K562 (cell line): ENCODE measurements at regions not wholly inside any gene's neighbourhood (a gene's known extent, or its start where the extent isn't known, plus 50 kb on each side); places are given as distances from the start of the nearest gene placed in this dataset.

Experiments used
- ATAC-seq: fragments of 200-7000 bp; cut with Tn5 transposase; 3 replicates; pipeline ENCODE4 v1.9.1; 2020; ENCODE audit warnings: moderate library complexity
- BruUV-seq: library from RNA; stranded (reverse); fragments of 400-500 nt; replicated peaks from 2 replicates; lab custom pipeline; 2021; lab: Mats Ljungman, UMichigan
- CTCF ChIA-PET: fragments of 300-600 bp; formaldehyde crosslinking; extraction: SDS; loops from one replicate; lab custom pipeline; 2021; ENCODE audit warnings: low intra/inter-chr PET ratio; lab: Yijun Ruan, JAX
- POLR2A ChIA-PET: fragments of 300-600, 350-650 bp; sonication (Branson Sonifier 250); formaldehyde crosslinking; extraction: SDS; loops from one replicate; lab custom pipeline; 2021; ENCODE audit warnings: antibody characterized with exemption, inconsistent platforms; lab: Yijun Ruan, JAX
- DNase-seq, 4 experiments: peaks; one replicate each; pipeline versions ENCODE4 v3.0.0 to v3.0.0-alpha.2; 2011 to 2018; ENCODE audit warnings: low spot score in 3 of 4, mixed read lengths in 3 of 4; ENCODE audit errors: extremely low read depth in 1 of 4
- FAIRE-seq: peaks from 2 replicates; lab custom pipeline; 2011; peaks lifted over from hg19 to GRCh38; lab: Jason Lieb, UNC
- H2AFZ ChIP-seq: 2 replicates; pipeline ENCODE4 v1.6.0; 2011; ENCODE audit warnings: low read depth, low read length, control low read depth, inconsistent platforms
- H3K27ac ChIP-seq: fragments of 200-600 bp; 3 replicates; pipeline ENCODE4 v1.8.0; 2011; ENCODE audit warnings: low read depth, mild to moderate bottlenecking, control low read depth, inconsistent platforms, low read length, moderate library complexity, mixed read lengths; ENCODE audit errors: extremely low read depth
- H3K27me3 ChIP-seq, 2 experiments: fragments of 300-600 bp in 1 of 2; 2 replicates in 1 of 2; 3 replicates in 1 of 2; pipeline versions ENCODE4 v1.6.0 to v1.8.0; 2011; ENCODE audit warnings: inconsistent platforms in 2 of 2, low read length in 2 of 2, mild to moderate bottlenecking in 1 of 2, mixed read lengths in 1 of 2, moderate library complexity in 1 of 2; ENCODE audit not compliant: control insufficient read depth in 2 of 2, insufficient read depth in 2 of 2
- H3K36me3 ChIP-seq: fragments of 300-600 bp; 3 replicates; pipeline ENCODE4 v1.8.0; 2011; ENCODE audit warnings: mild to moderate bottlenecking, low read length, inconsistent platforms; ENCODE audit not compliant: control insufficient read depth, insufficient read depth
- H3K4me1 ChIP-seq, 2 experiments: fragments of 200-600 bp in 1 of 2; replicated peaks in 1 of 2; 2 replicates in 1 of 2; 3 replicates in 1 of 2; pipeline versions ENCODE4 v1.5.1 to v1.8.0; 2011; ENCODE audit warnings: inconsistent platforms in 2 of 2, low read length in 2 of 2, mild to moderate bottlenecking in 1 of 2, mixed read lengths in 1 of 2, moderate library complexity in 1 of 2; ENCODE audit not compliant: control insufficient read depth in 2 of 2, insufficient read depth in 2 of 2
- H3K4me2 ChIP-seq: 2 replicates; pipeline ENCODE4 v1.6.1; 2011; ENCODE audit warnings: low read length, control low read depth, inconsistent platforms, mixed read lengths; ENCODE audit not compliant: insufficient read depth
- H3K4me3 ChIP-seq: fragments of 200-600 bp; sonication (generic), shearing (Covaris generic); 2 replicates; pipeline ENCODE4 v1.5.1; 2016; ENCODE audit warnings: control low read depth, inconsistent platforms
- H3K79me2 ChIP-seq: fragments of 200-600 bp; 3 replicates; pipeline ENCODE4 v1.8.0; 2011; ENCODE audit warnings: low read length, inconsistent platforms; ENCODE audit not compliant: control insufficient read depth, insufficient read depth
- H3K9ac ChIP-seq, 2 experiments: 2 replicates each; pipeline versions ENCODE4 v1.6.0 to v1.6.1; 2011; ENCODE audit warnings: low read depth in 2 of 2, low read length in 2 of 2, control low read depth in 1 of 2, inconsistent platforms in 1 of 2, mild to moderate bottlenecking in 1 of 2, mixed read lengths in 1 of 2; ENCODE audit not compliant: insufficient read depth in 1 of 2
- H3K9me1 ChIP-seq: one replicate; pipeline ENCODE4 v1.6.0; 2011; ENCODE audit warnings: inconsistent platforms, mild to moderate bottlenecking, low read length, moderate library complexity; ENCODE audit not compliant: control insufficient read depth, insufficient read depth
- H3K9me3 ChIP-seq: replicated peaks from 2 replicates; pipeline ENCODE4 v1.5.1; 2011; ENCODE audit warnings: low read depth, low read length, inconsistent platforms; ENCODE audit not compliant: control insufficient read depth, insufficient read depth
- H4K20me1 ChIP-seq: replicated peaks from 2 replicates; pipeline ENCODE4 v1.6.1; 2011; ENCODE audit warnings: low read length, inconsistent platforms, mixed read lengths; ENCODE audit not compliant: control insufficient read depth, insufficient read depth
- CTBP1 ChIP-seq: fragments of 450-650 bp; IDR thresholded peaks from 2 replicates; pipeline ENCODE4 v1.6.1; 2016; ENCODE audit warnings: borderline replicate concordance
- DPF2 ChIP-seq: fragments of 450-650 bp; IDR thresholded peaks from 2 replicates; pipeline ENCODE4 v1.6.1; 2016
- EP300 ChIP-seq: IDR thresholded peaks from 2 replicates; pipeline ENCODE4 v1.6.1; 2012; ENCODE audit warnings: low read length, improper control_type of control experiment
- EP400 ChIP-seq: fragments of 450-650 bp; IDR thresholded peaks from 2 replicates; pipeline ENCODE4 v1.6.1; 2017; ENCODE audit warnings: antibody characterized with exemption, mild to moderate bottlenecking, moderate library complexity
- FOXJ2 ChIP-seq: fragments of 200-800 bp; sonication (Bioruptor generic); IDR thresholded peaks from 2 replicates; pipeline ENCODE4 v1.6.1; 2016; ENCODE audit warnings: missing genetic modification characterization, missing compliant biosample characterization
- HDAC3 ChIP-seq: fragments of 450-650 bp; IDR thresholded peaks from 2 replicates; pipeline ENCODE4 v1.6.1; 2018; ENCODE audit warnings: borderline replicate concordance, mild to moderate bottlenecking, moderate library complexity; ENCODE audit not compliant: partially characterized antibody
- MAFK ChIP-seq: IDR thresholded peaks from 2 replicates; pipeline ENCODE4 v1.6.1; 2011; ENCODE audit warnings: low read length, improper control_type of control experiment
- MEF2A ChIP-seq: IDR thresholded peaks from 2 replicates; pipeline ENCODE4 v1.6.1; 2011; ENCODE audit warnings: low read depth, mild to moderate bottlenecking, low read length, moderate library complexity; ENCODE audit not compliant: control insufficient read depth
- RUNX1 ChIP-seq: sonication (generic); IDR thresholded peaks from 2 replicates; pipeline ENCODE4 v1.6.1; 2016; ENCODE audit warnings: antibody characterized with exemption, low read depth
- XRCC3 ChIP-seq: fragments of 450-650 bp; IDR thresholded peaks from 2 replicates; pipeline ENCODE4 v1.6.1; 2017; ENCODE audit warnings: mild to moderate bottlenecking, moderate library complexity
- XRCC4 ChIP-seq: IDR thresholded peaks from one replicate; pipeline ENCODE4 v1.6.1; 2011; ENCODE audit not compliant: insufficient read depth, insufficient read length; ENCODE audit errors: extremely low read depth
- ZBTB43 ChIP-seq: sonication (generic); formaldehyde crosslinking; IDR thresholded peaks from 2 replicates; pipeline ENCODE4 v1.8.0; 2023; ENCODE audit warnings: mild to moderate bottlenecking, missing genetic modification reagents
- ZNF232 ChIP-seq: sonication (generic); formaldehyde crosslinking; IDR thresholded peaks from 2 replicates; pipeline ENCODE4 v1.8.0; 2022; ENCODE audit warnings: mild to moderate bottlenecking, missing genetic modification reagents
- ZNF324 ChIP-seq: fragments of 250-450 bp; sonication (Bioruptor Pico); IDR thresholded peaks from 2 replicates; pipeline ENCODE4 v1.4.0; 2020; ENCODE audit warnings: mild to moderate bottlenecking
- WGBS: fragments of 100-300 bp; shearing (Covaris generic); methylation state at CpG from one replicate; pipeline ENCODE4 v1.1.6; 2016; ENCODE audit warnings: low coverage, mixed read lengths; ENCODE audit not compliant: insufficient coverage; ENCODE audit errors: missing lambda C conversion rate; 5-methylcytosine and 5-hydroxymethylcytosine counted together
- in situ Hi-C: fragments of 300-500 bp; cut with MboI; formaldehyde crosslinking; loops from 4 replicates; pipeline ENCODE4 v1.15.0; 2018; ENCODE audit warnings: inconsistent platforms, mixed read lengths
- intact Hi-C: fragments of 100-400 bp; cut with micrococcal nuclease; formaldehyde crosslinking; loops from 2 replicates; pipeline ENCODE4 v1.14.2; 2022
- TF ChIP-seq, protein P1 (sequence below): fragments of 250-450 bp; sonication (Bioruptor Pico); IDR thresholded peaks from 2 replicates; pipeline ENCODE4 v1.8.0; 2021; ENCODE audit warnings: borderline replicate concordance, mild to moderate bottlenecking, moderate library complexity; ENCODE audit not compliant: poor library complexity, severe bottlenecking

DNA sequence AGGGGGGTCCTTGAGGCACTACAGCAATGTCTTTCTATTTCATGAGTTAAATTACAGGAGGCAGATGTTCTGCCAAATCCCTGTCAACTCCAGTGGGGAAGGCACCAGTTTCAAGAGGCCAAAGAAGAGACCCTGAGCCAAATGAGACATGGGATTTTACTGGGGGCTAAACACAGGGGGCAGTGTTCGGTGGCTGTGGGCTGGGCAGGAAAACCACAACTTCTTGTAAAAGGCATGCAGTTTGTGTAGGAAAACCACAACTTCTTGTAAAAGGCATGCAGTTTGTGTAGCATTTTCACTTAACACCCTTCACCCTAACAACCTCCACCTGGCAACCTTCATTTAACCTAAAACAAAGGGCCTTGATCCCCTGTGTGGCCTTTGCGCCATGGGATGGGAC, 61.0 kb downstream of the POLR2M start:
- ATAC-seq (no peak), FAIRE-seq (no peak), DNase-seq (no peak)
- WGBS: 0% methylated on average over 2 of the region's 2 CpGs
- in situ Hi-C loops: no loop called here
- H3K27me3 ChIP-seq: peaks cover 12 to 40% of the 10 kb centered on the region in 2 experiments; a peak in 4 of 5 replicates
- BruUV-seq: no TSS peak
- no peak overlapping the region for H3K4me2 ChIP-seq
- no peaks in the 10 kb centered on the region for H3K9me3 ChIP-seq
- no peaks in the 10 kb centered on the region for H3K9me1 ChIP-seq
- H3K9ac ChIP-seq: no peak overlapping the region
- intact Hi-C loops: no loop called here
- no peak overlapping the region for H2AFZ ChIP-seq
- no peaks in the 10 kb centered on the region for H3K79me2 ChIP-seq
- no peaks in the 10 kb centered on the region for H3K36me3 ChIP-seq
- ChIA-PET CTCF (no interaction called here), POLR2A (no interaction called here)
- H3K4me1 ChIP-seq: no peaks in the 10 kb centered on the region
- no peak for TF ChIP-seq MEF2A
- TF ChIP-seq DPF2: no peak
- TF ChIP-seq EP300: no peak
- TF ChIP-seq ZBTB43 (CRISPR knock-in tag): no peak
- no peak for TF ChIP-seq RUNX1
- no peak for TF ChIP-seq CTBP1
- TF ChIP-seq FOXJ2: no peak
- no peak for TF ChIP-seq ZNF324 (CRISPR knock-in tag)
- TF ChIP-seq, protein P1, sequence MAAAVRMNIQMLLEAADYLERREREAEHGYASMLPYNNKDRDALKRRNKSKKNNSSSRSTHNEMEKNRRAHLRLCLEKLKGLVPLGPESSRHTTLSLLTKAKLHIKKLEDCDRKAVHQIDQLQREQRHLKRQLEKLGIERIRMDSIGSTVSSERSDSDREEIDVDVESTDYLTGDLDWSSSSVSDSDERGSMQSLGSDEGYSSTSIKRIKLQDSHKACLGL: no peak
- no peak for TF ChIP-seq MAFK
- TF ChIP-seq HDAC3: no peak
- TF ChIP-seq EP400: no peak
- no peak for TF ChIP-seq ZNF232
- TF ChIP-seq XRCC4: no peak
- TF ChIP-seq XRCC3: no peak
- H3K4me3 ChIP-seq: no peak overlapping the region
- H4K20me1 ChIP-seq: no peaks in the 10 kb centered on the region
- no peak overlapping the region for H3K27ac ChIP-seq
